HCT116 (cell line): ENCODE measurements at regions not wholly inside any gene's neighbourhood (a gene's known extent, or its start where the extent isn't known, plus 50 kb on each side); places are given as distances from the start of the nearest gene placed in this dataset.

Experiments used
- ATAC-seq: fragments of 200-7000 bp; cut with Tn5 transposase; 2 replicates; pipeline ENCODE4 v1.9.1; 2020; ENCODE audit warnings: mild to moderate bottlenecking, moderate library complexity
- BruUV-seq: library from RNA; stranded (reverse); fragments of 400-500 nt; replicated peaks from 2 replicates; lab custom pipeline; 2021; lab: Mats Ljungman, UMichigan
- CTCF ChIA-PET: fragments of 300-600 bp; sonication (Branson Sonifier 250); formaldehyde crosslinking; loops from one replicate; lab custom pipeline; 2021; ENCODE audit warnings: antibody characterized with exemption; lab: Charles Lee
- POLR2A ChIA-PET: fragments of 300-600, 350-600 bp; sonication (Branson Sonifier 250); formaldehyde crosslinking; loops from one replicate; lab custom pipeline; 2021; ENCODE audit warnings: antibody characterized with exemption; lab: Charles Lee
- RAD21 ChIA-PET, 2 experiments: fragments of 300-600 bp; sonication (Branson Sonifier 250); formaldehyde crosslinking; loops; one replicate each; lab custom pipeline; 2023; ENCODE audit warnings: low total read pairs in 2 of 2; ENCODE audit not compliant: uncharacterized antibody in 2 of 2, unreplicated experiment in 2 of 2, low non-redundant PET in 1 of 2; lab: Charles Lee
- DNase-seq: peaks from one replicate; pipeline ENCODE4 v3.0.0-alpha.2; 2010; ENCODE audit warnings: low read depth, low spot score
- H2AFZ ChIP-seq: fragments of 200-600 bp; shearing (Covaris generic), sonication (generic); 2 replicates; pipeline ENCODE4 v1.6.1; 2017; ENCODE audit warnings: low read depth, mixed run types, mixed read lengths, antibody characterized with exemption, low read length; ENCODE audit not compliant: poor library complexity, severe bottlenecking
- H3K27ac ChIP-seq: 2 replicates; pipeline ENCODE4 v1.5.1; 2012; ENCODE audit warnings: low read depth, low read length
- H3K27me3 ChIP-seq: fragments of 200-600 bp; sonication (generic); 2 replicates; pipeline ENCODE4 v1.6.1; 2016; ENCODE audit warnings: mixed run types, low read length, mixed read lengths; ENCODE audit not compliant: insufficient read depth
- H3K36me3 ChIP-seq, 2 experiments: fragments of 200-500 bp in 1 of 2; fragments of 200-600 bp in 1 of 2; sonication (Bioruptor generic) in 1 of 2; sonication (generic) in 1 of 2; 2 replicates each; pipeline versions ENCODE4 v1.5.1 to v1.6.1; 2014 to 2016; ENCODE audit warnings: low read length in 2 of 2, inconsistent platforms in 1 of 2, mixed read lengths in 1 of 2, mixed run types in 1 of 2; ENCODE audit not compliant: insufficient read depth in 2 of 2, control insufficient read depth in 1 of 2
- H3K4me1 ChIP-seq, 2 experiments: fragments of 200-600 bp in 1 of 2; sonication (generic) in 1 of 2; 2 replicates each; pipeline versions ENCODE4 v1.5.1 to v1.6.1; 2012 to 2017; ENCODE audit warnings: low read length in 2 of 2, inconsistent platforms in 1 of 2, mild to moderate bottlenecking in 1 of 2, mixed read lengths in 1 of 2, mixed run types in 1 of 2, moderate library complexity in 1 of 2; ENCODE audit not compliant: insufficient read depth in 2 of 2, control insufficient read depth in 1 of 2
- H3K4me2 ChIP-seq: fragments of 200-600 bp; sonication (generic); 2 replicates; pipeline ENCODE4 v1.6.1; 2017; ENCODE audit warnings: mixed run types, low read length, mixed read lengths
- H3K4me3 ChIP-seq, 2 experiments: fragments of 200-600 bp in 1 of 2; sonication (generic) in 1 of 2; replicated peaks in 1 of 2; 2 replicates each; pipeline ENCODE4 v1.5.1; 2011 to 2016; ENCODE audit warnings: low read length in 2 of 2, control low read depth in 1 of 2, low read depth in 1 of 2, mild to moderate bottlenecking in 1 of 2, mixed read lengths in 1 of 2, mixed run types in 1 of 2
- H3K79me2 ChIP-seq: fragments of 200-600 bp; sonication (generic); 2 replicates; pipeline ENCODE4 v1.6.1; 2017; ENCODE audit warnings: mild to moderate bottlenecking, mixed run types, low read length, moderate library complexity, mixed read lengths; ENCODE audit not compliant: insufficient read depth
- H3K9ac ChIP-seq: fragments of 200-600 bp; sonication (generic); 2 replicates; pipeline ENCODE4 v1.6.1; 2016; ENCODE audit warnings: low read length, mixed read lengths
- H3K9me2 ChIP-seq: fragments of 200-600 bp; sonication (generic), shearing (Covaris generic); 2 replicates; pipeline ENCODE4 v1.6.1; 2017; ENCODE audit warnings: mixed run types, mild to moderate bottlenecking, moderate library complexity; ENCODE audit not compliant: insufficient read depth
- H3K9me3 ChIP-seq, 2 experiments: fragments of 200-500 bp in 1 of 2; fragments of 200-600 bp in 1 of 2; sonication (Bioruptor generic) in 1 of 2; sonication (generic) in 1 of 2; 2 replicates each; pipeline ENCODE4 v1.6.1; 2014 to 2017; ENCODE audit warnings: low read length in 2 of 2, mixed read lengths in 2 of 2, inconsistent platforms in 1 of 2, low read depth in 1 of 2, mild to moderate bottlenecking in 1 of 2, mixed run types in 1 of 2, moderate library complexity in 1 of 2; ENCODE audit not compliant: control insufficient read depth in 1 of 2, insufficient read depth in 1 of 2
- H4K20me1 ChIP-seq: fragments of 200-600 bp; sonication (generic), shearing (Covaris generic); 2 replicates; pipeline ENCODE4 v1.6.1; 2017; ENCODE audit warnings: mixed run types, mild to moderate bottlenecking, moderate library complexity; ENCODE audit not compliant: insufficient read depth
- CTCF ChIP-seq, 3 experiments: fragments of 200-600 bp in 1 of 3; sonication (generic) in 1 of 3; IDR thresholded peaks in 2 of 3; conservative IDR thresholded peaks in 1 of 3; 2 replicates each; pipeline ENCODE4 v1.5.1; 2012 to 2017; ENCODE audit warnings: low read depth in 2 of 3, low read length in 2 of 3, antibody characterized with exemption in 1 of 3, borderline replicate concordance in 1 of 3, control low read depth in 1 of 3, mild to moderate bottlenecking in 1 of 3, mixed read lengths in 1 of 3, mixed run types in 1 of 3, moderate library complexity in 1 of 3; ENCODE audit not compliant: insufficient read depth in 1 of 3
- SP1 ChIP-seq: IDR thresholded peaks from 2 replicates; pipeline ENCODE4 v1.6.1; 2012; ENCODE audit warnings: low read depth
- YY1 ChIP-seq: IDR thresholded peaks from 2 replicates; pipeline ENCODE4 v1.6.1; 2011; ENCODE audit warnings: low read length, low read depth, moderate library complexity, mild to moderate bottlenecking; ENCODE audit not compliant: insufficient replicate concordance; ENCODE audit errors: extremely low read depth
- intact Hi-C: fragments of 100-400 bp; cut with micrococcal nuclease; formaldehyde crosslinking; loops from 2 replicates; pipeline ENCODE4 v1.10.0; 2022
- TF ChIP-seq, protein P1 (sequence below): IDR thresholded peaks from 2 replicates; pipeline ENCODE4 v1.6.1; 2012; ENCODE audit warnings: low read depth

GRCh38 chr20:55693641-55694040 lies 311.7 kb downstream of the CBLN4 start (continued):
- TF ChIP-seq CTCF (IDR thresholded peaks at IDR 0.05 in 2 of 3, conservative IDR thresholded peaks at IDR 0.05 in 1 of 3; ENCODE audit: borderline replicate concordance in 1 of 3, insufficient read depth in 1 of 3, low read depth in 2 of 3, low read length in 2 of 3) (no peak), YY1 (no peak), SP1 (no peak)

DNA sequence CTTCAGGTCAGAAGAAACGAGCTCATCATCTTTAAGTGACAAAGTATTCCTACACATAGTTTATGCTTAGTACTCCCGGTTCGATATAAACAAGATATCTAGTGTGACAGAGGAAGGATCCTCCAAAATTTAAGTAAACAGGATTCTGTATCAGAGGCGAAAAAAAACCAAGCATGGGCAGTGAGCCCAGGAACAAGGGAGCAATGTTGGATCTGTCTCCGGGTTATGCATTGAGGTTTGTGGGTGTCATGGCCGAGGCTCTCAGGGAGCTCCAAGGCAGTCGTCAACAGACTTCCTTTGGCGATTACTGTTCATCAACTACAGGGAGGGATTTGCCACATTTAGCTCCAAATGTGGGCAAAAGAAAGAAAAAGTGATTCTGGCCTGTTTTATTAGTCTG lies 319.5 kb downstream of the CBLN4 start:
- DNase-seq (no peak), ATAC-seq (no peak)
- Histone ChIP-seq H3K9me2 (no peaks in the 10 kb centered on the region), H3K4me3 (no peak overlapping the region), H3K4me1 (no peaks in the 10 kb centered on the region), H2AFZ (no peak overlapping the region), H4K20me1 (no peaks in the 10 kb centered on the region), H3K36me3 (no peaks in the 10 kb centered on the region), H3K27ac (no peak overlapping the region), H3K9me3 (peaks cover 10 to 17% of the 10 kb centered on the region in 2 experiments; a peak in 2 of 4 replicates), H3K79me2 (no peaks in the 10 kb centered on the region), H3K27me3 (no peaks in the 10 kb centered on the region)
- intact Hi-C loops: no loop called here
- RAD21 ChIA-PET: no interaction called here
- POLR2A ChIA-PET: no interaction called here
- TF ChIP-seq, protein P1, sequence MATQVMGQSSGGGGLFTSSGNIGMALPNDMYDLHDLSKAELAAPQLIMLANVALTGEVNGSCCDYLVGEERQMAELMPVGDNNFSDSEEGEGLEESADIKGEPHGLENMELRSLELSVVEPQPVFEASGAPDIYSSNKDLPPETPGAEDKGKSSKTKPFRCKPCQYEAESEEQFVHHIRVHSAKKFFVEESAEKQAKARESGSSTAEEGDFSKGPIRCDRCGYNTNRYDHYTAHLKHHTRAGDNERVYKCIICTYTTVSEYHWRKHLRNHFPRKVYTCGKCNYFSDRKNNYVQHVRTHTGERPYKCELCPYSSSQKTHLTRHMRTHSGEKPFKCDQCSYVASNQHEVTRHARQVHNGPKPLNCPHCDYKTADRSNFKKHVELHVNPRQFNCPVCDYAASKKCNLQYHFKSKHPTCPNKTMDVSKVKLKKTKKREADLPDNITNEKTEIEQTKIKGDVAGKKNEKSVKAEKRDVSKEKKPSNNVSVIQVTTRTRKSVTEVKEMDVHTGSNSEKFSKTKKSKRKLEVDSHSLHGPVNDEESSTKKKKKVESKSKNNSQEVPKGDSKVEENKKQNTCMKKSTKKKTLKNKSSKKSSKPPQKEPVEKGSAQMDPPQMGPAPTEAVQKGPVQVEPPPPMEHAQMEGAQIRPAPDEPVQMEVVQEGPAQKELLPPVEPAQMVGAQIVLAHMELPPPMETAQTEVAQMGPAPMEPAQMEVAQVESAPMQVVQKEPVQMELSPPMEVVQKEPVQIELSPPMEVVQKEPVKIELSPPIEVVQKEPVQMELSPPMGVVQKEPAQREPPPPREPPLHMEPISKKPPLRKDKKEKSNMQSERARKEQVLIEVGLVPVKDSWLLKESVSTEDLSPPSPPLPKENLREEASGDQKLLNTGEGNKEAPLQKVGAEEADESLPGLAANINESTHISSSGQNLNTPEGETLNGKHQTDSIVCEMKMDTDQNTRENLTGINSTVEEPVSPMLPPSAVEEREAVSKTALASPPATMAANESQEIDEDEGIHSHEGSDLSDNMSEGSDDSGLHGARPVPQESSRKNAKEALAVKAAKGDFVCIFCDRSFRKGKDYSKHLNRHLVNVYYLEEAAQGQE: no peak
- TF ChIP-seq, all 23 proteins: peak for 0
- CTCF ChIA-PET: no interaction called here
- Histone ChIP-seq H3K4me2 (no peak overlapping the region), H3K9ac (no peak overlapping the region)
- BruUV-seq: no TSS peak
